Cardiac fibroblast (primary cell): ENCODE measurements at regions not wholly inside any gene's neighbourhood (a gene's known extent, or its start where the extent isn't known, plus 50 kb on each side); places are given as distances from the start of the nearest gene placed in this dataset.

Source experiments
- DNase-seq, 2 donors: peaks; one replicate each; pipeline versions ENCODE4 v3.0.0 to v3.0.0-alpha.2; 2010; ENCODE audit warnings: low read depth in 2 of 2
- H3K4me3 ChIP-seq, 2 donors: replicated peaks in 1 of 2; 1 replicate in 1 of 2; 2 replicates in 1 of 2; pipeline ENCODE4 v1.5.1; 2011; ENCODE audit warnings: low read depth in 2 of 2, low read length in 2 of 2, mild to moderate bottlenecking in 2 of 2, moderate library complexity in 1 of 2
- TF ChIP-seq, protein P1 (sequence below): IDR thresholded peaks from one replicate; pipeline ENCODE4 v1.5.1; 2011; ENCODE audit warnings: low read depth, mild to moderate bottlenecking, low read length, inconsistent platforms

DNA sequence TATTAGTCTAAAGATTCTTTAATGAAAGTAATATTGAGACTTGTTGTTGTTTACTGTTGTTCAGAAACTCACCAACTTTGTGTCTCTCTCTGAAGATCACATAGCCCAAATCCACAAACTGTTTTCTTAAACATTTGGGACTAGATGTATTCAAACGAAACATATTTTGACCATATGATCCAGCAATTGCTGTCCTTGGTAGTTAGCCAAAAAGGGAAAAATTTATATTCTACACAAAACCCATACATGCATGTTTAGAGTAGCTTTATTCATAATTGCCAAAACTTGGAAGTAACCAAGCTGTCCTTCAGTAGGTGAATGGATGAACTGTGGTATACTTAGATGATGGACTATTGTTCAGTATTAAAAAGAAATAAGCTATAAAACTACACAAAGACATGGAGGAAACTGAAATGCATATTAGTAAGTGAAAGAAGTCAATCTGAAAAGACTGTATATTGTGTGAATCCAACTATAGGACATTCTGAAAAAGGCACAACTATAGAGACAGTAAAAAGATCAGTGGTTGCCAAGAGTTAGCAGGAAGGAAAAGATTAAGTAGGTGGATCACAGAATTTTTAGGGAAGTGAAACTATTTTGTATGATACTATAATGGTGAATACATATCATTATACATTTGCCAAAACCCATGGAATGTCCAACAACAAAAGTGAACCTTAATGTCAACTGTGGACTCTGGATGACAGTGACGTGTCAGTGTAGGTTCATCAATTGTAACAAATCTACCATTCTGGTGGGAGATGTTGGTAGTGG is 442.9 kb downstream of the INSC start:
- H3K4me3 ChIP-seq, result no peak overlapping the region
- TF ChIP-seq, protein P1, sequence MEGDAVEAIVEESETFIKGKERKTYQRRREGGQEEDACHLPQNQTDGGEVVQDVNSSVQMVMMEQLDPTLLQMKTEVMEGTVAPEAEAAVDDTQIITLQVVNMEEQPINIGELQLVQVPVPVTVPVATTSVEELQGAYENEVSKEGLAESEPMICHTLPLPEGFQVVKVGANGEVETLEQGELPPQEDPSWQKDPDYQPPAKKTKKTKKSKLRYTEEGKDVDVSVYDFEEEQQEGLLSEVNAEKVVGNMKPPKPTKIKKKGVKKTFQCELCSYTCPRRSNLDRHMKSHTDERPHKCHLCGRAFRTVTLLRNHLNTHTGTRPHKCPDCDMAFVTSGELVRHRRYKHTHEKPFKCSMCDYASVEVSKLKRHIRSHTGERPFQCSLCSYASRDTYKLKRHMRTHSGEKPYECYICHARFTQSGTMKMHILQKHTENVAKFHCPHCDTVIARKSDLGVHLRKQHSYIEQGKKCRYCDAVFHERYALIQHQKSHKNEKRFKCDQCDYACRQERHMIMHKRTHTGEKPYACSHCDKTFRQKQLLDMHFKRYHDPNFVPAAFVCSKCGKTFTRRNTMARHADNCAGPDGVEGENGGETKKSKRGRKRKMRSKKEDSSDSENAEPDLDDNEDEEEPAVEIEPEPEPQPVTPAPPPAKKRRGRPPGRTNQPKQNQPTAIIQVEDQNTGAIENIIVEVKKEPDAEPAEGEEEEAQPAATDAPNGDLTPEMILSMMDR, result no peak
- DNase-seq, result no peak

- no peak overlapping the region for H3K4me3 ChIP-seq
- TF ChIP-seq, protein P1, result no peak
- DNase-seq, result no peak
Measured at GRCh38 chr11:15558513-15559181, 443.9 kb downstream of the INSC start.

- TF ChIP-seq, protein P1, result no peak
- no peak for DNase-seq
- no peak overlapping the region for H3K4me3 ChIP-seq
Measured at GRCh38 chr11:15560689-15561467, 446.2 kb downstream of the INSC start.

- no peak overlapping the region for H3K4me3 ChIP-seq
- DNase-seq, result no peak
- TF ChIP-seq, protein P1, result no peak
Measured at GRCh38 chr11:15562230-15562629, 447.5 kb downstream of the INSC start.

GRCh38 chr11:15563054-15563453 is 448.3 kb downstream of the INSC start:
- TF ChIP-seq, protein P1, result no peak
- H3K4me3 ChIP-seq, result no peak overlapping the region
- no peak for DNase-seq

DNA sequence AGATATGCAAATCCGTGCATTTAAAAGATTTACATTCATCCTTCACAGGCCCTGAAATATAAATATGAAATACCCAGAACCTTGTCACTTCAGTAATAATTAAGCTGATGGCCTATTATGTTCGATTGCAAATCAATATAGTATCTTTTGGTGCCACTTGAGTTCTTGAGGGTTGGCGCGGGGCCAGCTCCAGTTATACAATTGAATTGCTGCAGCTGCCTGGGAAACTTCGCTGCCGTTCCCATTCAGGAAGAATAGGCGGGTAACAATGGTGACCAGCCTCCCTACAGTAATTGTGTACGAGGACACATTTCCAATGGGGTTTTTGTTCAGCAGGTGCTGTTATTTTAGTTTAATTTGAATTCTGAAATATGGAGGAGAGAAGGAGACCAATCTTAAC is 451.2 kb downstream of the INSC start:
- TF ChIP-seq, protein P1, result no peak
- no peak overlapping the region for H3K4me3 ChIP-seq

More for the DNA sequence above, 451.2 kb downstream of the INSC start:
- no peak for DNase-seq
